PC-3 (cell line): ENCODE measurements at regions not wholly inside any gene's neighbourhood (a gene's known extent, or its start where the extent isn't known, plus 50 kb on each side); places are given as distances from the start of the nearest gene placed in this dataset.

Source experiments
- EZH2 ChIP-seq: fragments of 300-600 bp; sonication (generic); IDR thresholded peaks from one replicate; pipeline ENCODE4 v1.6.1; 2017; ENCODE audit warnings: antibody characterized with exemption, mild to moderate bottlenecking, low read length; ENCODE audit not compliant: unreplicated experiment
- EZH2phosphoT487 ChIP-seq: fragments of 300-600 bp; sonication (generic); IDR thresholded peaks from 2 replicates; pipeline ENCODE4 v1.6.1; 2018; ENCODE audit warnings: mild to moderate bottlenecking, antibody characterized with exemption, low read length, borderline replicate concordance

DNA sequence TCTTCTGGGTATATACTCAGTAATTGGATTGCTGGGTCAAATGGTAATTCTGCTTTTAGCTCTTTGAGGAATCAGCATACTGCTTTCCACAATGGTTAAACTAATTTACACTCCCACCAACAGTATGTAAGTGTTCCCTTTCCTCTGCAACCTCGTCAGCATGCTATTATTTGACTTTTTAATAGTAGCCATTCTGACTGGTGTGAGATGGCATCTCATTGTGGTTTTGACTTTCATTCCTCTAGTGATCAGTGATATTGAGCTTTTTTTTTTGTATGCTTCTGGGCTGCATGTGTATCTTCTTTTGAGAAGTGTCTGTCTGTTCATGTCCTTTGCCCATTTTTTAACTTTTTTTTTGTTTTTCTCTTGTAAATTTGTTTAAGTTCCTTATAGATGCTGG, 279.4 kb downstream of the PTGER3 start:
- no peak for TF ChIP-seq EZH2
- TF ChIP-seq EZH2phosphoT487 = no peak
